Heart left ventricle (tissue), 16 donors: ENCODE measurements at regions not wholly inside any gene's neighbourhood (a gene's known extent, or its start where the extent isn't known, plus 50 kb on each side); places are given as distances from the start of the nearest gene placed in this dataset.

Source experiments
- ATAC-seq, 4 donors: fragments of 200-7000 bp; cut with Tn5 transposase; one replicate each; pipeline ENCODE4 v1.9.1; 2020 to 2022; ENCODE audit warnings: moderate library complexity in 4 of 4, mild to moderate bottlenecking in 3 of 4, moderate number of reproducible peaks in 1 of 4
- DNase-seq, 5 donors: peaks; one replicate each; pipeline ENCODE4 v3.0.0-alpha.2; 2020
- H3K27ac ChIP-seq, 12 donors: fragments of 200-600 bp; sonication (generic) in 4 of 12; one replicate each; pipeline versions ENCODE4 v1.5.0 to v1.8.0; 2016 to 2022; ENCODE audit warnings: mild to moderate bottlenecking in 2 of 12
- H3K27me3 ChIP-seq, 9 donors: fragments of 200-600 bp; sonication (generic) in 2 of 9; one replicate each; pipeline versions ENCODE4 v1.5.1 to v1.8.0; 2016 to 2022; ENCODE audit warnings: mild to moderate bottlenecking in 3 of 9
- H3K36me3 ChIP-seq, 9 donors: fragments of 200-600 bp; sonication (generic) in 2 of 9; one replicate each; pipeline versions ENCODE4 v1.5.0 to v1.8.0; 2018 to 2022; ENCODE audit warnings: mild to moderate bottlenecking in 2 of 9
- H3K4me1 ChIP-seq, 12 donors: fragments of 200-600 bp; sonication (generic) in 4 of 12; one replicate each; pipeline versions ENCODE4 v1.5.0 to v1.8.0; 2016 to 2022; ENCODE audit warnings: mild to moderate bottlenecking in 3 of 12
- H3K4me3 ChIP-seq, 12 donors: fragments of 200-600 bp; sonication (generic) in 4 of 12; one replicate each; pipeline versions ENCODE4 v1.5.0 to v1.8.0; 2017 to 2022; ENCODE audit warnings: mild to moderate bottlenecking in 9 of 12, moderate library complexity in 4 of 12
- H3K9me3 ChIP-seq, 12 donors: fragments of 200-600 bp; sonication (generic) in 4 of 12; one replicate each; pipeline versions ENCODE4 v1.5.0 to v1.8.0; 2016 to 2022; ENCODE audit warnings: mild to moderate bottlenecking in 1 of 12
- CTCF ChIP-seq, 12 donors: fragments of 200-600 bp; sonication (generic) in 4 of 12; IDR thresholded peaks; one replicate each; pipeline versions ENCODE4 v1.5.0 to v1.8.0; 2018 to 2022; ENCODE audit warnings: antibody characterized with exemption in 12 of 12, mild to moderate bottlenecking in 5 of 12
- POLR2A ChIP-seq, 2 donors: fragments of 450-650 bp; IDR thresholded peaks; one replicate each; pipeline ENCODE4 v1.6.1; 2017; ENCODE audit warnings: antibody characterized with exemption in 2 of 2, mild to moderate bottlenecking in 2 of 2, moderate library complexity in 2 of 2
- WGBS, 4 donors: extraction: QIAGEN DNeasy Blood & Tissue Kit in 2 of 4; methylation state at CpG; one replicate each; pipeline versions ENCODE4 v1.1.5 to v1.1.7; 2013 to 2018; 5-methylcytosine and 5-hydroxymethylcytosine counted together
- intact Hi-C, 10 donors: fragments of 100-400 bp; cut with DNase I; formaldehyde crosslinking; loops; one replicate each; pipeline versions ENCODE4 v1.11.1 to v1.14.2; 2022
- donor health status: ischemic (EF 13 %, LVEDD 7.1; RV severe dilation, severe dysfunction).
- donor health status: healthy with polysubstance abuse.
- donor health status: DM: no; HTN: yes; CAD: no.
- donor health status: DM: no; HTN: no; CAD: no.
- donor health status: ischemic (EF 25% LVEDD 6.9; RV normal size, moderate dysfunction).
- donor health status: ischemic (EF 25% LVEDD 5.7; RV mildly dilated, moderate dysfunction).
- donor health status: healthy.
- donor health status: DM: yes; HTN: yes; CAD: no.
- donor health status: ischemic (EF 35%, LVEDD 5.7; RV mildly dilated, moderate dysfunction).
- donor health status: nonischemic (EF 11% LVEDD 7.7; RV severe dilation, severe dysfunction).
- donor health status: DM: yes; HTN: yes; CAD: no.
- donor health status: PGD.
- donor health status: ischemic (EF 29% LVEDD 5.4; RV normal size, mild dysfunction).
- donor health status: nonischemic (EF 23%, LVEDD 6.1; RV moderate dilation, normal function).

GRCh38 chr2:235373171-235373570 lies 120.7 kb upstream of the AGAP1 start:
- H3K4me1 ChIP-seq = no peaks in the 10 kb centered on the region
- H3K4me3 ChIP-seq = no peak overlapping the region
- intact Hi-C loops = no loop called here
- peaks cover 0 to 15% (median 0%) of the 10 kb centered on the region in 9 donors for H3K27me3 ChIP-seq
- ATAC-seq (no peak), DNase-seq (no peak)
- H3K27ac ChIP-seq = no peak overlapping the region
- WGBS, 4 donors = 70 to 88% (median 81%) methylated on average over 2 of the region's 2 CpGs
- TF ChIP-seq POLR2A (IDR thresholded peaks at IDR 0.05) (no peak), CTCF (IDR thresholded peaks at IDR 0.05) (no peak)
- H3K36me3 ChIP-seq = no peaks in the 10 kb centered on the region
- no peaks in the 10 kb centered on the region for H3K9me3 ChIP-seq

- intact Hi-C loops = no loop called here
- Histone ChIP-seq H3K9me3 (no peaks in the 10 kb centered on the region), H3K4me1 (no peaks in the 10 kb centered on the region), H3K27me3 (peaks cover 0 to 15% (median 0%) of the 10 kb centered on the region in 9 donors), H3K4me3 (no peak overlapping the region), H3K36me3 (no peaks in the 10 kb centered on the region), H3K27ac (no peak overlapping the region)
- TF ChIP-seq CTCF (IDR thresholded peaks at IDR 0.05) (no peak), POLR2A (IDR thresholded peaks at IDR 0.05) (no peak)
- no peak for DNase-seq
- WGBS, 4 donors = 53 to 79% (median 73%) methylated on average over 4 of the region's 4 CpGs
- ATAC-seq = no peak
These were observed 116.7 kb upstream of the AGAP1 start for GRCh38 chr2:235377176-235377575.

GRCh38 chr2:235378246-235378645 lies 115.6 kb upstream of the AGAP1 start:
- Histone ChIP-seq H3K4me3 (no peak overlapping the region), H3K9me3 (no peaks in the 10 kb centered on the region), H3K36me3 (no peaks in the 10 kb centered on the region), H3K27ac (no peak overlapping the region), H3K4me1 (no peaks in the 10 kb centered on the region), H3K27me3 (peaks cover 0 to 13% (median 0%) of the 10 kb centered on the region in 9 donors)
- WGBS, 4 donors = 37 to 62% (median 51%) methylated on average over 4 of the region's 4 CpGs
- intact Hi-C loops = no loop called here
- no peak for ATAC-seq
- DNase-seq = no peak
- no peak for TF ChIP-seq POLR2A (IDR thresholded peaks at IDR 0.05)
- TF ChIP-seq CTCF (IDR thresholded peaks at IDR 0.05) = no peak

GRCh38 chr2:235378944-235379343 lies 114.9 kb upstream of the AGAP1 start:
- Histone ChIP-seq H3K9me3 (no peaks in the 10 kb centered on the region), H3K27ac (no peak overlapping the region), H3K4me3 (no peak overlapping the region), H3K27me3 (peaks cover 0 to 13% (median 0%) of the 10 kb centered on the region in 9 donors), H3K36me3 (no peaks in the 10 kb centered on the region), H3K4me1 (no peaks in the 10 kb centered on the region)
- intact Hi-C loops = no loop called here
- 79 to 89% (median 82%) methylated on average over 4 of the region's 4 CpGs for WGBS, 4 donors
- DNase-seq = no peak
- ATAC-seq = no peak
- no peak for TF ChIP-seq CTCF (IDR thresholded peaks at IDR 0.05)
- TF ChIP-seq POLR2A (IDR thresholded peaks at IDR 0.05) = no peak
